Kidney glomerular epithelial cell (primary cell): ENCODE measurements at regions not wholly inside any gene's neighbourhood (a gene's known extent, or its start where the extent isn't known, plus 50 kb on each side); places are given as distances from the start of the nearest gene placed in this dataset.

Experiments used
- DNase-seq: peaks from one replicate; lab custom pipeline; 2025; lab: John Stamatoyannopoulos, UW

DNA sequence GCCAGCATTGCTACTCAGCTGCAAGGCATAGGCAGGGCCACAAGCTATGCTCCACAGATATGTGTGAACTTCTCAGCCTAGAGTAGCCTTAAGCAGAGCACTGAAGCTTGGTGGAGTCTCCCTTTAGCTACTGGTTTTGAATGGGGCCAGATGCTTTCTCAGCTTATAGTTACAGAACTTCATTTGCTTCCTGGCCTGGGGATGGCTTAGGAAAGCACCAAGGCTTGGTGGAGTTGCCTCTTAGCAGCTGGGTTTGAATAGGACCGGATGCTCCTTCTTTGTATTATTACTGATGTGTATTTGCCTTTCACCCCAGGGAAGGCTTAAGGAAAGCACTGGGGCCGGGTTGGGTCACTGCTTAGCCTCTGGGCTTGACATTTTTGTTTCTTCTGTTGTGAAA lies 497.8 kb upstream of the SEMA6A start:
- no peak for DNase-seq

DNA sequence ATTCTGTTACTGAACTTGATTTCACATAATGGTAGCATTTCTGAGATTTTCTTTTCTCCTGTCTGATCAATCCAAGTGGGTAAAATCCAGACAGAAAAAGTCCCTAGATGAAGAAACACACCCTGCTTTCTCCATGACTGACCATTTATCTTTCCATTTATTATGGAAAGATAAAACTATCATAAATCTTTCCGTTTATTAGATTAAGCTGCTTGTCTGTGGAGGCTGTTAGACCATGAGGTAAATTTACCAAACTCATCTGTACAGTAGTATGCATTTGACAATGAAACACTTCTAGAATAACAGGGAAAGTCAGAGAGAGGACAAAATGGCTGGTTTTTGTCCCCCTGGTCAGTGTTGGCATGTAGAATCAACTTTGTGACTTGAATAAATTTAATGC lies 491.2 kb upstream of the SEMA6A start:
- DNase-seq, result no peak

GRCh38 chr5:117065161-117065560 lies 490.5 kb upstream of the SEMA6A start:
- DNase-seq, result peak; percentile 32

GRCh38 chr5:117060099-117060498 lies 485.5 kb upstream of the SEMA6A start:
- no peak for DNase-seq

- DNase-seq, result peak; percentile 7
These were observed 484.1 kb upstream of the SEMA6A start for GRCh38 chr5:117058740-117059139.

DNA sequence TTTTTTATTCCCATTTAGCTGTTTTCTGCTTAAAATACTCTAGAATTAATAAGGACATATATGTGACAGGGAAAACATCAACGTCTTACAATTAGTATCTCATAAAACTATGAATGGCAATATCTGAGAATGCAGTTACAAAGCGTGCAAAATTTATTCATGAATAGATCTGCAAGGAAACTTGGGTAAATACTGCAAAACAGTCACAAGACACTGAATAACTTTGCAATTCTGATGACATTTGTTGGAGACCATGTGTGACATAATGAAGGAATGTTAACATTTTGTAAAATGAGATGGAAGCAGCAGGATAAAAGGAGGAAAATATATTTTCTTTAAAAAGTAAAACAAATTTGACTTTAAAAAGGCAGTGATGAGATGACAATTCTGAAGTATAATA lies 480.9 kb upstream of the SEMA6A start:
- DNase-seq, result no peak

DNA sequence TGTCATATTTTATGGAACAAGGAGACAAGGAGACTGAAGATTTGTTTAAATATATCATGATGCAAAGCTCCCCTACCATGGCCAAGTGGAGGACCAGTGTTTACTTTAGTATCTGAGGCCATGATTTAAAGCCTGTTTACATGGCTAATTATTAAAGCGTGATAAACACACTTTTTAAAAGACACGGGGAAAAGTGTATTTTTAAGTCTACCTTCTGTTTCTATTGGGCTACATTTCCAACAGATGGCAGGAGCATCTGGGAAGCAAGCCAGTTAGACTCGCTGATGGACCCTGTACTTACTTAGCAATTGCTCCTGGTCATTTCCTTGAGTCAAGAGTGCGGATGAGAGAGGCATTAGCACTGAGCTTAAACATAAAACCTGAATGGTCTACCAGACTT lies 480.3 kb upstream of the SEMA6A start:
- no peak for DNase-seq

GRCh38 chr5:117054141-117054540 lies 479.5 kb upstream of the SEMA6A start:
- DNase-seq, result no peak

GRCh38 chr5:117041926-117042595 lies 467.4 kb upstream of the SEMA6A start:
- DNase-seq, result no peak

GRCh38 chr5:117039035-117039434 lies 464.4 kb upstream of the SEMA6A start:
- DNase-seq, result no peak

- no peak for DNase-seq
These were observed 452.8 kb upstream of the SEMA6A start for GRCh38 chr5:117027384-117027783.

GRCh38 chr5:117020999-117021398 lies 446.4 kb upstream of the SEMA6A start:
- no peak for DNase-seq

DNA sequence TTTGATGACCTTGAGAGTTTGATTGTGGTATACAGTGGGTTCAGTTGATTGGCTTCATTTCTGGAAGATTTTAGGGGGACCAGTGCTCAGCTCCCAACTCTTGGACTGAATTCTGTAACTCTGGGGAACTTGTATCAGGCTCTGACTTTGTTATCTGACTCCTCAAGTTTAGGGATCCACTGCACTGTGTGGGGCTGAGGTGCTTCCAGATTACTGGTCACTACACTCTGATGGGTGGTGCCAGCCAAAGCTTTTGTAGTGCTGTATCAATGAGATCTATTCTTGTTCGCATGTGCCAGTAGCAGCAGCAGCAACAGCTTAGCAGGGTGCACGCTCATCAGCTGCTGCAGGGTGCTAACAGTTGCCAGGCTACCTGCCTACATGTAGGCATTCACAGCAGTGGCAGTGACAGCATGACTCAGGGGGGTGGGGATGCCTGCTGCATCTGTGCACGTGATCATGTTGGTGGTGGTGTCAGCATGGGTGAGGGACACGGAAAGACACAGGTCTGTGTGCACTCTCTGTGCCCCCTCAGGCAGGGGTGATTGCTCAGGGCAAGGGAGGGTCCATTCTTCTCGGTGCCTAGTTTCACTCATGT lies 438.8 kb upstream of the SEMA6A start:
- no peak for DNase-seq

GRCh38 chr5:117010574-117010973 lies 436.0 kb upstream of the SEMA6A start:
- no peak for DNase-seq

DNA sequence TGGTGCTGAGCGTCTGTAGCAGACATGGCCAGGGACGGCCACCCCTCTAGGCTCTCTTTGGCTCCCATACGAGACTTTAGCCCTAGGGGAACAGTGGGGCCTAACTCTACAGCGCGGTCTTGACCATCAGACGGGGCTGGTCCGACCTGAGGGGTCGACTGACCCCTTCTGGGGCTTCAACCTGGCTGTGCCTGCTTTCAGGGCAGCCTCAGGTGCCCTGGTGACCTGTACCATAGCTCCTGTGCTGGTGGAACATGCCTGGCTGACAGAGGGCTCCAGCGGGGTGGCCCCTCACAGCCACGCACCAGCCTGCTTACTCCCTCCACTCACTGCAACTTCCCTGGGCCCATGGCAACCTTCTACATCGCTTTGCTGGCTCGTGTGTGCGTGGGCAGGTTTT lies 423.4 kb upstream of the SEMA6A start:
- no peak for DNase-seq

- DNase-seq, result no peak
These were observed 418.1 kb upstream of the SEMA6A start for GRCh38 chr5:116992681-116993080.

DNA sequence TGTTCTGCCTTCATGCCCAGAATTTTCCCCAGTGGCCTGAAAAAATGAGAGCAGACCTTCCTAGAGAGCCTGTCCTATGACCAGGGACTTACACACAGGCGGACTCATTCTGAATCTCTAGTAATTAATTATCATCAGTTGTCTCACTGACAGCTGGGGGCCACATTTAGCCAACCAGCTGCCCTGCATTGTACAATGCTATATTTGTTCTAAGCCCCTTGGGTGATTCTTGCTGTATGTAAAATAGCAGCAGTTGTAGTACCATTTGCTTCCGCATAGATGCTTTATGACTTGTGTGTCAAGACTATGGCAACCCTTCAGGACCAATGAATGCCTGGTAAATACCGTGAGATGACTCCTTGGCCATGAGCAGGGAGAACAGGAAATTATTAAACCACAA lies 415.4 kb upstream of the SEMA6A start:
- DNase-seq, result no peak

DNA sequence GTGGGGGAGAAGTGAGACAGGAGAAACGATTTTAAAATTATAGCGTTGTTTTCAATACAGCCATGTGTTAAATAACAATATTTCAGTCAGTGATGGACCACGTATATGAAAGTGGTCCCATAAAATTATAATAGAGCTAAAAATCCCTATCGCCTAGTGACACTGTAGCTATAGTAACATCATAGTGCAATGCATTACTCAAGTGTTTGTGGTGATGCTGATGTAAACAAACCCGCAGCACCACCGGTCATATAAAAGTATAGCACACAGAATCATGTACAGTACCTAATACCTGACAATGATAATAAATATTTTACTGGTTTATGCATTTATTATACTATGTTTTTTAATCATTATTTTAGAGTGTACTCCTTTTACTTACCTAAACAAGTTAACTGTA lies 407.4 kb upstream of the SEMA6A start:
- no peak for DNase-seq

DNA sequence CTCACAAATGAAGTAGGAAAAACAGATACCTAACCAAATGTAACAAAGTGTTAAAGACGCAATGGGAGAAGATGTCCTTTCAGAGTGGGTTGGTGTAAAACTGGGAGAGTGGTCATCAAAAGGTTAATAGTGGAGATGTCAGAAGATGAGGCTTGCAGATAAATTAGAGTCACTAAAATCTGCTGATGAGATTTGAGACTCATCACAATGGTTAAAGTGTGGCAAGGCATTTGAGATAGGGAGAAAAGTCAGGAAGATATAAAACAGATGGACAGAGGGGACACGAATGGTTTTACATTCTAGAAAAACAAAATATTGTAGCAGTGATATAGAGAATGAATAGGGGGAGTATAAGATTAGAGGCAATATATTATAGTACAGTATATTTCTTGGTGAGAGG lies 406.0 kb upstream of the SEMA6A start:
- no peak for DNase-seq

DNA sequence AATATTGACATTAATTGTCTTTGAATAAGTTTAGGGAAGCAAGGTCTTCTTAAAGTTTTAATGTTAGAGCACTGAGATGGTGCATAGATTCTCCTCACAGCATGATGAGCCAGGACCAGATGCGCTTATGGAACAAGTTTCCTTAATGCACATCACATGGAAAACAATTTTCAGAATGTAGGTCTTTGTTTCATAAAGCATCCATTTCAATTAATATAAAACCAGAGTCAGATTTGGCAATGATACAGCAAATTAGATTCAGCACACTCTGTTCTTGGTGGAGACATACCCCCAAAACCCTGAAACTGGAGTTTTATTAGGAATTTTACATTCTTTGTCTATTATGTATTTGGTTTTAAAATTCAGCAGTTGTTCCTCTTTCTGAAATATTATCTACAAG lies 402.1 kb upstream of the SEMA6A start:
- no peak for DNase-seq

- no peak for DNase-seq
These were observed 396.5 kb upstream of the SEMA6A start for GRCh38 chr5:116971131-116971530.

DNA sequence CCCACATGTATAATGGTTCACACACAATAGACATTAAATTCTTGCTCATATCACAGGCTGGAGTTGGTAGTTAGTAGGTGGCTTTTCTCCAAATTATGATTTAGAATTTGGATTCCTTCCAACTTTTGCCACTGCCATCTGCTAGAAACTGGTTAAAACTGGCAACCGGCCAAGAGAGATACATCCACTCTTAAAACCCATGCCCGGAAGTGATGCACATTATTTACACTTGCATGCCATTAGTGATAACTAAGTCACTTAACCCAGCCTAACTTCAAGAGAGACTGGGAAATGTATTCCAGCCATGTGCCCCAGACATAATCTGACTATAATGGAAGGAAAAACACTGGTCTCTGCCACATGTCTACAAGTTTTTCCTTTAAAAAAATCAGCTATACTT lies 395.7 kb upstream of the SEMA6A start:
- DNase-seq, result peak; percentile 1

DNA sequence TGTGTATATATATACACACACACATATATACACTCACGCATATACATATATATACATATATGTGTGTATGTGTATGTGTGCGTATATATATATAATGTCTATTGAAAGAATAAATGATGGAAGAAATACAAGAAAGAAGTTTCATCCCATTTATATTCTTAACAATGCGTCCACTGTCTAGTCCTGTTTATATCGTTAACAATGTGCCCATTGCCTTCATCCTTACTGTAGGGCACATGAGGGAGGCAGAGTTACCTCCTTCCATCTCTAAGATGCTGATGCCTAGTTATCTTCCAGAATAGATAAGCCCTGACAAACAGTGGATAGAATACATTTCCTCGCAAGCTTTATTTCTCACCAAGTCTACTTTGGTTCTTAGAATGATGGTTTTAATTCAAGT lies 389.8 kb upstream of the SEMA6A start:
- DNase-seq, result no peak

DNA sequence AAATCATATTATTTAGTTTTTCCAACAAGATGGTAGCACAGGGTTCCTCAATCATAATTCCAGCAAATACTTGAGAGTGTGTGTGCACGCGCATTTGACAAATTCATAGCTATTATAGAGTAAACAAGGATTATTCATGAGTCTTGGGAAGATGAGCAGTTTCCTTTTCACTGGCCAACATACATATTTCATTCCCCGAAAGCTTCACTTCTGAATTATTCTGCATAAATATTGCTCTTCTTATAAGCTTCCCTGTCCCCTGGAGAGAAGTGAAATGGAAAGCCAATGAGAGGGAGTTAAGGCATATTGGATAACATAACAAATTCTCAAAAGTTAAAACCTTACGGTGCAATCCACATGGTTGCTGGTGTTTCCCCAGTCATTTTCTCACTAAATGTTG lies 386.4 kb upstream of the SEMA6A start:
- no peak for DNase-seq
